ENCODE measurements at regions not wholly inside any gene's neighbourhood (a gene's known extent, or its start where the extent isn't known, plus 50 kb on each side); places are given as distances from the start of the nearest gene placed in this dataset.

- Histone ChIP-seq H3K27me3 (no peaks in the 10 kb centered on the region), H3K27ac (no peak overlapping the region), H3K4me3 (no peak overlapping the region), H3K4me1 (peaks cover 0 to 5% (median 0%) of the 10 kb centered on the region in 4 donors), H3K9me3 (no peaks in the 10 kb centered on the region), H3K36me3 (no peaks in the 10 kb centered on the region)
- WGBS, 2 donors = 34 to 37% methylated on average over 5 of the region's 5 CpGs
- DNase-seq (ENCODE audit: low spot score in 2 of 2) = no peak
- TF ChIP-seq CTCF (IDR thresholded peaks at IDR 0.05) (no peak), POLR2A (IDR thresholded peaks at IDR 0.05) (no peak), EP300 (IDR thresholded peaks at IDR 0.05) (no peak)
These were observed 1540.8 kb upstream of the PIK3C3 start for GRCh38 chr18:40414155-40414754.

GRCh38 chr18:40413160-40413559 is 1541.9 kb upstream of the PIK3C3 start:
- no peak for TF ChIP-seq POLR2A (IDR thresholded peaks at IDR 0.05)
- peak in 2 of 5 experiments; percentile 8 to 20 for TF ChIP-seq CTCF (IDR thresholded peaks at IDR 0.05)
- Histone ChIP-seq H3K4me1 (peaks cover 0 to 5% (median 0%) of the 10 kb centered on the region in 4 donors), H3K4me3 (no peak overlapping the region), H3K9me3 (no peaks in the 10 kb centered on the region), H3K27ac (no peak overlapping the region), H3K36me3 (no peaks in the 10 kb centered on the region), H3K27me3 (no peaks in the 10 kb centered on the region)
- 23 to 38% methylated on average over 3 of the region's 3 CpGs for WGBS, 2 donors
- no peak for DNase-seq (ENCODE audit: low spot score in 2 of 2)

GRCh38 chr18:40412410-40412809 is 1542.6 kb upstream of the PIK3C3 start:
- Histone ChIP-seq H3K36me3 (no peaks in the 10 kb centered on the region), H3K4me3 (no peak overlapping the region), H3K27ac (no peak overlapping the region), H3K27me3 (no peaks in the 10 kb centered on the region), H3K9me3 (no peaks in the 10 kb centered on the region), H3K4me1 (peaks cover 0 to 5% (median 0%) of the 10 kb centered on the region in 4 donors)
- no peak for TF ChIP-seq POLR2A (IDR thresholded peaks at IDR 0.05)
- no peak for TF ChIP-seq CTCF (IDR thresholded peaks at IDR 0.05)
- TF ChIP-seq EP300 (IDR thresholded peaks at IDR 0.05) = no peak
- WGBS, 2 donors = 70 to 93% methylated on average over 3 of the region's 3 CpGs
- DNase-seq (ENCODE audit: low spot score in 2 of 2) = no peak

GRCh38 chr18:40407909-40408308 is 1547.1 kb upstream of the PIK3C3 start:
- 54 to 56% methylated on average over 3 of the region's 3 CpGs for WGBS, 2 donors
- H3K27me3 ChIP-seq = no peaks in the 10 kb centered on the region
- H3K36me3 ChIP-seq = no peaks in the 10 kb centered on the region
- DNase-seq (ENCODE audit: low spot score in 2 of 2) = no peak
- H3K4me3 ChIP-seq = no peak overlapping the region
- H3K27ac ChIP-seq = no peak overlapping the region
- TF ChIP-seq POLR2A (IDR thresholded peaks at IDR 0.05) = no peak
- TF ChIP-seq EP300 (IDR thresholded peaks at IDR 0.05) = no peak
- TF ChIP-seq CTCF (IDR thresholded peaks at IDR 0.05) = no peak
- no peaks in the 10 kb centered on the region for H3K4me1 ChIP-seq
- H3K9me3 ChIP-seq = no peaks in the 10 kb centered on the region

GRCh38 chr18:40404284-40404683 is 1550.8 kb upstream of the PIK3C3 start:
- no peaks in the 10 kb centered on the region for H3K4me1 ChIP-seq
- no peaks in the 10 kb centered on the region for H3K27me3 ChIP-seq
- no peak overlapping the region for H3K4me3 ChIP-seq
- TF ChIP-seq POLR2A (IDR thresholded peaks at IDR 0.05) = no peak
- TF ChIP-seq CTCF (IDR thresholded peaks at IDR 0.05) = no peak
- no peak for TF ChIP-seq EP300 (IDR thresholded peaks at IDR 0.05)
- no peaks in the 10 kb centered on the region for H3K36me3 ChIP-seq
- H3K9me3 ChIP-seq = no peaks in the 10 kb centered on the region
- no peak for DNase-seq (ENCODE audit: low spot score in 2 of 2)
- no peak overlapping the region for H3K27ac ChIP-seq
- 86 to 96% methylated on average over 1 of the region's 1 CpG for WGBS, 2 donors
